IPS-18c (cell line): ENCODE measurements at regions not wholly inside any gene's neighbourhood (a gene's known extent, or its start where the extent isn't known, plus 50 kb on each side); places are given as distances from the start of the nearest gene placed in this dataset.
"Not testable (repeated sequence)": the region's sequence is repeated elsewhere in the genome, so short reads cannot be mapped to it uniquely, and the experiment has no call there.

ENCODE experiments used
- H3K4me3 ChIP-seq: 2 replicates; pipeline ENCODE4 v1.7.0; 2013; ENCODE audit warnings: low read depth, mild to moderate bottlenecking, low read length, moderate library complexity; ENCODE audit not compliant: insufficient read depth
- H3K9me3 ChIP-seq: one replicate; pipeline ENCODE4 v1.6.1; 2013; ENCODE audit warnings: mild to moderate bottlenecking, low read length, moderate library complexity; ENCODE audit not compliant: control insufficient read depth, insufficient read depth

- Histone ChIP-seq H3K4me3 (no peak overlapping the region), H3K9me3 (no peaks in the 10 kb centered on the region)
Measured at GRCh38 chr16:51839727-51840462, 688.8 kb upstream of the SALL1 start.

DNA sequence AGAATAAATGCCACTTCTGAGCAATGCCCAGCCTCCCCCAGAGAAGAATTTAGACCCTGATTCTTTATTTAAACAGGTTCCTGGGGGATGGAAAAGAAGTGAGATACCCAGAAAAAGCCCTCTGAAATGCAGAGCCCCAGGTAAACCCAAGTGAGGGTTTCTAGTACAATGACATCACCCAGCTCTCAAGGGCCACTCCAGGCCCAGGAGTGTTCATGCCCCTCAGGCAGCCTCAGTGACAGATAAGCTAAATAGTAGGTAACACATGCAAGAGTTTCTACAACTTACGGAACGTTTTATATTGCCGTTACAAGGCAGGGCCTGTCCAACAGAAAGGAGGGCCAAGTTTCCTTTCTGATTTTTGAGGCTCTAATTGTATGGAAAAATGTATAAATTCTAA, 683.7 kb upstream of the SALL1 start:
- Histone ChIP-seq H3K9me3 (no peaks in the 10 kb centered on the region), H3K4me3 (no peak overlapping the region)

GRCh38 chr16:51834133-51834532, 683.1 kb upstream of the SALL1 start:
- Histone ChIP-seq H3K4me3 (no peak overlapping the region), H3K9me3 (no peaks in the 10 kb centered on the region)

- Histone ChIP-seq H3K4me3 (no peak overlapping the region), H3K9me3 (no peaks in the 10 kb centered on the region)
Measured at GRCh38 chr16:51831595-51832367, 680.7 kb upstream of the SALL1 start.

GRCh38 chr16:51831034-51831433, 680.0 kb upstream of the SALL1 start:
- not testable (repeated sequence) for H3K9me3 ChIP-seq, H3K4me3 ChIP-seq

DNA sequence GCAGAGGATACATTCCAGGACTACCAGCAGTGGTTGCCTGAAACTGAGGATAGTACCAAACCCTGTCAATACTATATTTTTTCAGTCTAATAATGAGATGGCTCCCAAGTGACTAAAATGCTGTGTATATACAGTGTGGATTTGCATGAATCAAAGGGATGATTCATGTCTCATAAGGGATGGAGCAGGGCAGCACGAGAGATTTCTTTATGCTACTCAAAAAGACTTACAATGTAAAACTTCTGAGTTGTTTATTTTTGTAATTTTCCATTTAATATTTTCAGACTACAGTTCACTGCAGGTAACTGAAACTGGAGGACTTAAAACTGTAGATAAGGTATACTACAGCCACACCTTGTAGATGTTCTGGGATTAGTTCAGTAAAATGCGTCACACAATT, 674.7 kb upstream of the SALL1 start:
- Histone ChIP-seq H3K9me3 (no peaks in the 10 kb centered on the region), H3K4me3 (no peak overlapping the region)

DNA sequence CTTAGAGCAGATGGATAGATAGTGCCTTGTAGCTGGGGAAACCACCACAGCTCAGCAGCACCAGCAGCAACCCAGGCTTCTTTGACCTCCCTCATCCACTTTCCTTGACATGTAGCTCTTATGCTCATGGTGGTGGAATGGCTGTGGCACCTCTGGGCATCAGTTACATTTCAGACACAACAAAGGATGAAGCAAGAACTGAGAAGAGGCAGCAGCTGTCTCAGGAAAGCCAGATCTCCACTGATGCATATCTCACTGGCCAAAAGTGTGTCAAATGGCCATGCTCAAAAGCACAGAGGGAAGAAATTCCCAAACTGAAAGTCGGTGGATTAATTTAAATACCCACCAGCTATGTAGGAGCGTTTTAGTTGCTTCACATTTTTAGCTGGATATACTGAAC, 671.4 kb upstream of the SALL1 start:
- Histone ChIP-seq H3K9me3 (no peaks in the 10 kb centered on the region), H3K4me3 (no peak overlapping the region)

GRCh38 chr16:51821527-51821926, 670.5 kb upstream of the SALL1 start:
- H3K4me3 ChIP-seq, result no peak overlapping the region

GRCh38 chr16:51820176-51820575, 669.1 kb upstream of the SALL1 start:
- Histone ChIP-seq H3K9me3 (no peaks in the 10 kb centered on the region), H3K4me3 (no peak overlapping the region)

More at GRCh38 chr16:51821527-51821926, 670.5 kb upstream of the SALL1 start:
- H3K9me3 ChIP-seq, result no peaks in the 10 kb centered on the region

- no peak overlapping the region for H3K4me3 ChIP-seq
- no peaks in the 10 kb centered on the region for H3K9me3 ChIP-seq
Measured at GRCh38 chr16:51818342-51818944, 667.4 kb upstream of the SALL1 start.

DNA sequence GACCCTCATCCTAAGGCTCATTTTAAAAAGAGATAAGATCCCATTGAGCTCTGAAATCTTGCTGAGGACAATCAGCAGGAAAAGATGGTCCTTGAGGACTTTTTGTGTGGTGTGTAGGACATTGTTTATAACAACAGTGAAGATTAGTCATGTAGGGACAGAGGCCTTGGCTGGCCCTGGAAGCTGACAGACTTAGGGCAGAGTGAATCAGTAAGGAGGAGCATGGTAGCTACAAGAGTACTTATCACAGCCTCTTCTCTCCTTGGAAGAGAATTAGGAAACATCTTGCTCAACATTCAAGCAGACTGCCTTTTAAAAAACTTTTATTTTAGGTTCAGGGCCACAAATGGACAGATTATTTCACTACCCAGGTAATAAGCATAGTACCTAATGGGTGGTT, 665.9 kb upstream of the SALL1 start:
- H3K9me3 ChIP-seq, result no peaks in the 10 kb centered on the region
- H3K4me3 ChIP-seq, result no peak overlapping the region

GRCh38 chr16:51815523-51815922, 664.5 kb upstream of the SALL1 start:
- Histone ChIP-seq H3K9me3 (no peaks in the 10 kb centered on the region), H3K4me3 (no peak overlapping the region)

DNA sequence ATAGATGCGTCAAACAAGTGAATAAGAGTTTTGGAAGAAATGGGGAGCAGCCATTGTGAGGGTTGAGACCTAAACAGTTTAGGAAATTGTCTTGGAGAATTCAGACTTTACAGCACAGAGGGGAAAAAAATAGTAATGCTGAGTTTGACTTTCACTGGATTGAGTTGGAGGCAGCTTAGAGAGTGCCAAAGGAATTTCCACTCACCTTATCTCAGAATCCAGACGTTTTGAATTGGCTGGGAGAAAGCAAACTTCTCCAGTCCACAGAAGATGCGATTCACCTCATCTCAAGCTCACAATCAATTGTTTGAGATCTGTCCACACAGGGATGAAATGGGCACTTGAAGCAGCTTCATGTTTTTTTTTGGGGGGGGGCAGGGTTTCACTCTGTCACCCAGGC, 663.5 kb upstream of the SALL1 start:
- Histone ChIP-seq H3K9me3 (no peaks in the 10 kb centered on the region), H3K4me3 (no peak overlapping the region)

GRCh38 chr16:51813609-51814008, 662.5 kb upstream of the SALL1 start:
- Histone ChIP-seq H3K4me3 (no peak overlapping the region), H3K9me3 (no peaks in the 10 kb centered on the region)

DNA sequence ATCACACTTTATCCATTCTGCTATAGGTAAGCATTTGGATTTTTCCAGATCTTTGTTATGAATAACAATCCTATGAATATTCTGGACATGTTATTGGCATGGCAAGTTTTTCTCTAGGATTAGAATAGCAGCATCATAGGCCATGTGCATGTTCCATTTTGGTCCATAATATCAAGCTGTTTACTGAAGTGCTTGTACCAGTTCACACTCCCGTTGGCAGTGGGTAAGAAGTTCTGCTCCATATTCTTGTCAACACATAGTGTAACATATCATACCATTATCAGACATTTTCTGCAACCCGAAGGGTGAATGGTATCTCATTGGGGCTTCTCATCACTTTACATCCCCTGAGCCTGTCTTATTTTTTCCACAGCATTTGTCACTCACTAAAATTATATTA, 661.9 kb upstream of the SALL1 start:
- Histone ChIP-seq H3K4me3 (no peak overlapping the region), H3K9me3 (no peaks in the 10 kb centered on the region)

- no peaks in the 10 kb centered on the region for H3K9me3 ChIP-seq
Measured at GRCh38 chr16:51807551-51807950, 656.5 kb upstream of the SALL1 start.

DNA sequence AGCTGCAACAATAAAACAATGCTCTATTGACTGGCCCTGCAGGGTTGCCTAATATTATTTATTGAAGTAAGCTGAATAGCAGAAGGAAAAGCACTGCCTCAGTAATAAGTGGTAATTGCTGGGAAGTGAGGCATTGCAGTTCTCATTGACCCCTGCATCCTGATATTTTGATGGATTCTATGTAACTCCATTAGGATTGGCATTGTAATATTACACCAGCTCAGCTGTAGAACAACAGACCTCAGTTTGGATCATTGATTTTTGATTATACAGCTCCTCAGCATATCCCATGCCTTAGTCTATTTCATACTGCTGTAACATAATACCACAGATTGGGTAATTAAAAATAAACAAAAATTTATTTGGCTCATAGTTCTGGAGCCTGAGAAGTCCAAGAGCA, 650.6 kb upstream of the SALL1 start:
- no peak overlapping the region for H3K4me3 ChIP-seq
- no peaks in the 10 kb centered on the region for H3K9me3 ChIP-seq

More at GRCh38 chr16:51807551-51807950, 656.5 kb upstream of the SALL1 start:
- no peak overlapping the region for H3K4me3 ChIP-seq

- no peaks in the 10 kb centered on the region for H3K9me3 ChIP-seq
- no peak overlapping the region for H3K4me3 ChIP-seq
Measured at GRCh38 chr16:51797669-51798259, 646.7 kb upstream of the SALL1 start.
